ENCODE measurements at regions not wholly inside any gene's neighbourhood (a gene's known extent, or its start where the extent isn't known, plus 50 kb on each side); places are given as distances from the start of the nearest gene placed in this dataset.

DNA sequence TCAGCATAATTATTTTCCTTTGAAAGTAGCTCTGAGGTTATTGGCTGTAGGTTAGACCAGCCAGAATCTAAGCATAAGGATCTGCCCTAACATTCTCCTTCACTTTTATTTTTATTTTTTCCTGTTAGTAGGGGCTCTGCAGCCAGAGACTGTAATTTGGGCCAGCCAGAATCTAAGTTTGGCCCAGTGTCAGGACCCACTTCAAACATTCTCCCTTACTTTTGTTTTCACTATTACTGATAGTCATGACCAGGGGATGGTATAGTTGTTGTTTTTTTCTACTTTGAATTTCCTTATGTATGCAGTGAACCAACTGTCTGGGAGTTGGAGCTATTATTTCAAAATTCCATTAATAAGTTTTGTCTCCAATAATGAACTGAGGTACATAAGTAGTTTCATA, 121.0 kb upstream of the MBNL1 start:
- no peak for TF ChIP-seq POLR2AphosphoS5 (IDR thresholded peaks at IDR 0.05; ENCODE audit: low read depth, low read length)
- no peak for TF ChIP-seq POLR2A (IDR thresholded peaks at IDR 0.05; ENCODE audit: borderline replicate concordance, extremely low read depth, insufficient read depth, insufficient read length)
- TF ChIP-seq, protein P1, sequence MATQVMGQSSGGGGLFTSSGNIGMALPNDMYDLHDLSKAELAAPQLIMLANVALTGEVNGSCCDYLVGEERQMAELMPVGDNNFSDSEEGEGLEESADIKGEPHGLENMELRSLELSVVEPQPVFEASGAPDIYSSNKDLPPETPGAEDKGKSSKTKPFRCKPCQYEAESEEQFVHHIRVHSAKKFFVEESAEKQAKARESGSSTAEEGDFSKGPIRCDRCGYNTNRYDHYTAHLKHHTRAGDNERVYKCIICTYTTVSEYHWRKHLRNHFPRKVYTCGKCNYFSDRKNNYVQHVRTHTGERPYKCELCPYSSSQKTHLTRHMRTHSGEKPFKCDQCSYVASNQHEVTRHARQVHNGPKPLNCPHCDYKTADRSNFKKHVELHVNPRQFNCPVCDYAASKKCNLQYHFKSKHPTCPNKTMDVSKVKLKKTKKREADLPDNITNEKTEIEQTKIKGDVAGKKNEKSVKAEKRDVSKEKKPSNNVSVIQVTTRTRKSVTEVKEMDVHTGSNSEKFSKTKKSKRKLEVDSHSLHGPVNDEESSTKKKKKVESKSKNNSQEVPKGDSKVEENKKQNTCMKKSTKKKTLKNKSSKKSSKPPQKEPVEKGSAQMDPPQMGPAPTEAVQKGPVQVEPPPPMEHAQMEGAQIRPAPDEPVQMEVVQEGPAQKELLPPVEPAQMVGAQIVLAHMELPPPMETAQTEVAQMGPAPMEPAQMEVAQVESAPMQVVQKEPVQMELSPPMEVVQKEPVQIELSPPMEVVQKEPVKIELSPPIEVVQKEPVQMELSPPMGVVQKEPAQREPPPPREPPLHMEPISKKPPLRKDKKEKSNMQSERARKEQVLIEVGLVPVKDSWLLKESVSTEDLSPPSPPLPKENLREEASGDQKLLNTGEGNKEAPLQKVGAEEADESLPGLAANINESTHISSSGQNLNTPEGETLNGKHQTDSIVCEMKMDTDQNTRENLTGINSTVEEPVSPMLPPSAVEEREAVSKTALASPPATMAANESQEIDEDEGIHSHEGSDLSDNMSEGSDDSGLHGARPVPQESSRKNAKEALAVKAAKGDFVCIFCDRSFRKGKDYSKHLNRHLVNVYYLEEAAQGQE (IDR thresholded peaks at IDR 0.05; ENCODE audit: low read depth): no peak
- TF ChIP-seq, protein P2, sequence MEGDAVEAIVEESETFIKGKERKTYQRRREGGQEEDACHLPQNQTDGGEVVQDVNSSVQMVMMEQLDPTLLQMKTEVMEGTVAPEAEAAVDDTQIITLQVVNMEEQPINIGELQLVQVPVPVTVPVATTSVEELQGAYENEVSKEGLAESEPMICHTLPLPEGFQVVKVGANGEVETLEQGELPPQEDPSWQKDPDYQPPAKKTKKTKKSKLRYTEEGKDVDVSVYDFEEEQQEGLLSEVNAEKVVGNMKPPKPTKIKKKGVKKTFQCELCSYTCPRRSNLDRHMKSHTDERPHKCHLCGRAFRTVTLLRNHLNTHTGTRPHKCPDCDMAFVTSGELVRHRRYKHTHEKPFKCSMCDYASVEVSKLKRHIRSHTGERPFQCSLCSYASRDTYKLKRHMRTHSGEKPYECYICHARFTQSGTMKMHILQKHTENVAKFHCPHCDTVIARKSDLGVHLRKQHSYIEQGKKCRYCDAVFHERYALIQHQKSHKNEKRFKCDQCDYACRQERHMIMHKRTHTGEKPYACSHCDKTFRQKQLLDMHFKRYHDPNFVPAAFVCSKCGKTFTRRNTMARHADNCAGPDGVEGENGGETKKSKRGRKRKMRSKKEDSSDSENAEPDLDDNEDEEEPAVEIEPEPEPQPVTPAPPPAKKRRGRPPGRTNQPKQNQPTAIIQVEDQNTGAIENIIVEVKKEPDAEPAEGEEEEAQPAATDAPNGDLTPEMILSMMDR (IDR thresholded peaks at IDR 0.05 in 2 of 3, conservative IDR thresholded peaks at IDR 0.05 in 1 of 3; ENCODE audit: borderline replicate concordance in 1 of 3, insufficient read depth in 1 of 3, low read depth in 2 of 3, low read length in 2 of 3): no peak
- no peak for TF ChIP-seq TCF7L2 (IDR thresholded peaks at IDR 0.05; ENCODE audit: borderline replicate concordance, extremely low read depth, insufficient read depth, insufficient read length)
- TF ChIP-seq, protein P3, sequence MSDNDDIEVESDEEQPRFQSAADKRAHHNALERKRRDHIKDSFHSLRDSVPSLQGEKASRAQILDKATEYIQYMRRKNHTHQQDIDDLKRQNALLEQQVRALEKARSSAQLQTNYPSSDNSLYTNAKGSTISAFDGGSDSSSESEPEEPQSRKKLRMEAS (IDR thresholded peaks at IDR 0.05): no peak
- TF ChIP-seq EZH2 (IDR thresholded peaks at IDR 0.05): no peak
- TF ChIP-seq SRF (IDR thresholded peaks at IDR 0.05; ENCODE audit: low read depth): no peak
- TF ChIP-seq RAD21 (IDR thresholded peaks at IDR 0.05; ENCODE audit: low read depth): no peak
- no peak for TF ChIP-seq ELF1 (IDR thresholded peaks at IDR 0.05; ENCODE audit: borderline replicate concordance, low read depth)

Data from HCT116 (cell line).